SK-N-MC (cell line): ENCODE measurements at regions not wholly inside any gene's neighbourhood (a gene's known extent, or its start where the extent isn't known, plus 50 kb on each side); places are given as distances from the start of the nearest gene placed in this dataset.

ENCODE experiments used
- EZH2 ChIP-seq: fragments of 200-600 bp; sonication (generic); IDR thresholded peaks from one replicate; pipeline ENCODE4 v1.6.1; 2017; ENCODE audit warnings: antibody characterized with exemption
- POLR2AphosphoS5 ChIP-seq: IDR thresholded peaks from 2 replicates; pipeline ENCODE4 v1.6.1; 2012; ENCODE audit warnings: mild to moderate bottlenecking, low read depth, low read length, borderline replicate concordance

GRCh38 chr6:15921243-15921642, 207.6 kb upstream of the MYLIP start:
- TF ChIP-seq EZH2 (no peak), POLR2AphosphoS5 (no peak)
